A549 (cell line): ENCODE measurements at regions not wholly inside any gene's neighbourhood (a gene's known extent, or its start where the extent isn't known, plus 50 kb on each side); places are given as distances from the start of the nearest gene placed in this dataset.

Experiments
- ATAC-seq, 2 experiments: fragments of 200-7000 bp in 1 of 2; fragments of >200 bp in 1 of 2; cut with Nextera tagmentation in 1 of 2; cut with Tn5 transposase in 1 of 2; 3 replicates each; pipeline versions ENCODE4 v1.8.0 to v1.9.1; 2018 to 2020; ENCODE audit warnings: mild to moderate bottlenecking in 1 of 2, moderate library complexity in 1 of 2
- CTCF ChIA-PET: fragments of 300-600 bp; sonication (Branson Sonifier 250); formaldehyde crosslinking; extraction: SDS; loops from one replicate; lab custom pipeline; 2021; ENCODE audit warnings: antibody characterized with exemption, inconsistent platforms; lab: Yijun Ruan, JAX
- POLR2A ChIA-PET: fragments of 350-600 bp; formaldehyde crosslinking; extraction: SDS; loops from one replicate; lab custom pipeline; 2021; ENCODE audit warnings: antibody characterized with exemption, inconsistent platforms; lab: Yijun Ruan, JAX
- DNase-seq, 2 experiments: peaks; one replicate each; pipeline versions ENCODE4 v3.0.0 to v3.0.0-alpha.2; 2011 to 2016; ENCODE audit warnings: low read depth in 1 of 2, low spot score in 1 of 2
- FAIRE-seq: peaks from 2 replicates; lab custom pipeline; 2011; peaks lifted over from hg19 to GRCh38; lab: Jason Lieb, UNC
- H3K27ac ChIP-seq, 2 experiments: fragments of >200 bp; sonication (Bioruptor Twin); formaldehyde crosslinking; 3 replicates each; pipeline ENCODE4 v1.5.1; 2016 to 2017
- H3K4me1 ChIP-seq: fragments of >200 bp; sonication (Bioruptor Twin); formaldehyde crosslinking; 3 replicates; pipeline ENCODE4 v1.6.1; 2016
- H3K4me2 ChIP-seq: fragments of >200 bp; sonication (Bioruptor Twin); formaldehyde crosslinking; 3 replicates; pipeline ENCODE4 v1.6.1; 2016
- H3K4me3 ChIP-seq: fragments of >200 bp; sonication (Bioruptor Twin); formaldehyde crosslinking; 3 replicates; pipeline ENCODE4 v1.5.1; 2016
- H3K9me3 ChIP-seq: fragments of >200 bp; sonication (Bioruptor Twin); formaldehyde crosslinking; 3 replicates; pipeline ENCODE4 v1.6.1; 2016
- ATOH8 ChIP-seq: fragments of 250-450 bp; sonication (Bioruptor Pico); IDR thresholded peaks from 2 replicates; pipeline ENCODE4 v1.5.0; 2020; ENCODE audit warnings: low read depth, mild to moderate bottlenecking, moderate library complexity
- CBX2 ChIP-seq: fragments of 200-600 bp; sonication (generic); IDR thresholded peaks from 2 replicates; pipeline ENCODE4 v1.6.1; 2016; ENCODE audit warnings: low read depth, mild to moderate bottlenecking, borderline replicate concordance
- CBX8 ChIP-seq: fragments of 200-600 bp; sonication (generic); IDR thresholded peaks from 2 replicates; pipeline ENCODE4 v1.6.1; 2016
- CEBPB ChIP-seq, 2 experiments: fragments of >200 bp in 1 of 2; sonication (Bioruptor Twin) in 1 of 2; formaldehyde crosslinking in 1 of 2; IDR thresholded peaks; 2 replicates each; pipeline ENCODE4 v1.6.1; 2012 to 2016
- CHD4 ChIP-seq: fragments of 200-600 bp; sonication (generic); IDR thresholded peaks from 2 replicates; pipeline ENCODE4 v1.6.1; 2016; ENCODE audit warnings: antibody characterized with exemption, mild to moderate bottlenecking, borderline replicate concordance
- EP300 ChIP-seq, 2 experiments: fragments of >200 bp; sonication (Bioruptor Twin); formaldehyde crosslinking; IDR thresholded peaks; 2 replicates in 1 of 2; 3 replicates in 1 of 2; pipeline ENCODE4 v1.6.1; 2016 to 2017
- ESRRA ChIP-seq: fragments of 150-350 bp; IDR thresholded peaks from 2 replicates; pipeline ENCODE4 v1.6.1; 2014; ENCODE audit warnings: mild to moderate bottlenecking, low read length, borderline replicate concordance
- FOSB ChIP-seq: fragments of 250-450 bp; sonication (Bioruptor Pico); IDR thresholded peaks from 2 replicates; pipeline ENCODE4 v1.5.0; 2020; ENCODE audit warnings: mild to moderate bottlenecking, moderate library complexity
- FOXS1 ChIP-seq: fragments of 250-450 bp; sonication (Bioruptor Pico); IDR thresholded peaks from 2 replicates; pipeline ENCODE4 v1.5.0; 2020; ENCODE audit warnings: mild to moderate bottlenecking, moderate library complexity
- GATA3 ChIP-seq: IDR thresholded peaks from 2 replicates; pipeline ENCODE4 v1.6.1; 2012; ENCODE audit warnings: borderline replicate concordance
- HDAC2 ChIP-seq: fragments of 200-600 bp; sonication (generic); IDR thresholded peaks from 2 replicates; pipeline ENCODE4 v1.6.1; 2016
- HES2 ChIP-seq: fragments of >200 bp; sonication (Bioruptor Twin); formaldehyde crosslinking; IDR thresholded peaks from 2 replicates; pipeline ENCODE4 v1.6.1; 2016
- HOXA7 ChIP-seq: fragments of 250-450 bp; sonication (Bioruptor Pico); IDR thresholded peaks from 2 replicates; pipeline ENCODE4 v1.5.0; 2020; ENCODE audit warnings: mild to moderate bottlenecking, moderate library complexity
- HOXB5 ChIP-seq: fragments of 250-450 bp; sonication (Bioruptor Pico); IDR thresholded peaks from 2 replicates; pipeline ENCODE4 v1.5.0; 2020; ENCODE audit warnings: mild to moderate bottlenecking, moderate library complexity
- JUN ChIP-seq, 2 experiments: fragments of >200 bp; sonication (Bioruptor Twin); formaldehyde crosslinking; IDR thresholded peaks; 2 replicates in 1 of 2; 3 replicates in 1 of 2; pipeline ENCODE4 v1.6.1; 2016 to 2017
- KDM1A ChIP-seq: fragments of 200-600 bp; sonication (generic); IDR thresholded peaks from 2 replicates; pipeline ENCODE4 v1.6.1; 2016; ENCODE audit warnings: low read depth, mild to moderate bottlenecking
- KDM5A ChIP-seq: fragments of 200-600 bp; sonication (generic); IDR thresholded peaks from 2 replicates; pipeline ENCODE4 v1.6.1; 2016; ENCODE audit warnings: antibody characterized with exemption, mild to moderate bottlenecking
- NR3C1 ChIP-seq: fragments of >200 bp; sonication (Bioruptor Twin); formaldehyde crosslinking; IDR thresholded peaks from 3 replicates; pipeline ENCODE4 v1.6.1; 2017
- PBX3 ChIP-seq: IDR thresholded peaks from 2 replicates; pipeline ENCODE4 v1.6.1; 2012
- PHF8 ChIP-seq: fragments of 200-600 bp; sonication (generic); IDR thresholded peaks from 2 replicates; pipeline ENCODE4 v1.6.1; 2016; ENCODE audit warnings: low read depth, mild to moderate bottlenecking, antibody characterized with exemption, moderate library complexity, borderline replicate concordance
- POLR2AphosphoS2 ChIP-seq: conservative IDR thresholded peaks from 2 replicates; pipeline ENCODE4 v1.6.1; 2012; ENCODE audit warnings: low read length, improper control_type of control experiment, inconsistent platforms
- RAD21 ChIP-seq, 2 experiments: fragments of >200 bp in 1 of 2; sonication (Bioruptor Twin) in 1 of 2; formaldehyde crosslinking in 1 of 2; IDR thresholded peaks in 1 of 2; conservative IDR thresholded peaks in 1 of 2; 2 replicates in 1 of 2; 3 replicates in 1 of 2; pipeline ENCODE4 v1.6.1; 2012 to 2018; ENCODE audit warnings: inconsistent platforms in 1 of 2
- RARB ChIP-seq: fragments of 250-450 bp; sonication (Bioruptor Pico); IDR thresholded peaks from 2 replicates; pipeline ENCODE4 v1.8.0; 2021; ENCODE audit warnings: mild to moderate bottlenecking, moderate library complexity
- SMC3 ChIP-seq: fragments of >200 bp; sonication (Bioruptor Twin); formaldehyde crosslinking; IDR thresholded peaks from 3 replicates; pipeline ENCODE4 v1.6.1; 2018; ENCODE audit warnings: inconsistent platforms
- SREBF2 ChIP-seq: fragments of 450-650 bp; IDR thresholded peaks from 2 replicates; pipeline ENCODE4 v1.6.1; 2014; ENCODE audit warnings: mild to moderate bottlenecking, moderate library complexity
- ZFP36 ChIP-seq: fragments of 450-650 bp; IDR thresholded peaks from 2 replicates; pipeline ENCODE4 v1.6.1; 2014; ENCODE audit warnings: borderline replicate concordance; ENCODE audit not compliant: partially characterized antibody
- WGBS: methylation state at CpG from one replicate; pipeline ENCODE4 v1.1.6; 2017; ENCODE audit errors: missing lambda C conversion rate; 5-methylcytosine and 5-hydroxymethylcytosine counted together
- TF ChIP-seq, protein P1 (sequence below): fragments of 450-650 bp; IDR thresholded peaks from 2 replicates; pipeline ENCODE4 v1.6.1; 2014; ENCODE audit warnings: antibody characterized with exemption
- TF ChIP-seq, protein P2 (sequence below): fragments of 200-600 bp; sonication (generic); IDR thresholded peaks from 2 replicates; pipeline ENCODE4 v1.6.1; 2016; ENCODE audit warnings: antibody characterized with exemption, mild to moderate bottlenecking, moderate library complexity

DNA sequence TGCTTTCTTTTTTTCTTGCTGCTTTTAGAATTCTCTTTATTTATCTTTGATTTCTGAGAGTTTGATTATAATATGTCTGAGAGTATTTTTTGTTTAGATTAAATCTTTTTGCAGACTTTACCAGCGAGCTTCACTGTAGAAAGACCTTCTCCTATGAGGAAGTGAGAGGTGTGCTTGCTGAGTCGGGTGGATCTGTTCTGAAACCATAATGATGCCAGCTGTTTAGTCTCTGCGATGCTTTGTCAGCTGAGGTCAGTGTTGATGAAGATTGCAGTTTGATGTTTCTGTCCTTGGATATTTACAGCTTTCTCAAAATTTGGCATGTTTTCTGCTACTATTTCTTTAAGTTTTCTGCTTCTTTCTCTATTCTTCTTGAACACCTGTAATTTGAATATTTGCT, 309.1 kb upstream of the SLITRK6 start:
- Histone ChIP-seq H3K27ac (no peak overlapping the region), H3K4me1 (no peaks in the 10 kb centered on the region), H3K4me3 (no peak overlapping the region), H3K9me3 (no peaks in the 10 kb centered on the region), H3K4me2 (no peak overlapping the region)
- CTCF ChIA-PET = no interaction called here
- TF ChIP-seq HOXB5 (CRISPR knock-in tag) (no peak), PHF8 (no peak), CEBPB (IDR thresholded peaks at IDR 0.05) (no peak), CHD4 (no peak), JUN (IDR thresholded peaks at IDR 0.05) (no peak), HDAC2 (no peak), ZFP36 (no peak), POLR2AphosphoS2 (no peak), PBX3 (no peak), KDM5A (no peak), RARB (CRISPR knock-in tag) (no peak), ESRRA (no peak), SREBF2 (no peak), SMC3 (no peak), HOXA7 (no peak), KDM1A (no peak)
- TF ChIP-seq, protein P1, sequence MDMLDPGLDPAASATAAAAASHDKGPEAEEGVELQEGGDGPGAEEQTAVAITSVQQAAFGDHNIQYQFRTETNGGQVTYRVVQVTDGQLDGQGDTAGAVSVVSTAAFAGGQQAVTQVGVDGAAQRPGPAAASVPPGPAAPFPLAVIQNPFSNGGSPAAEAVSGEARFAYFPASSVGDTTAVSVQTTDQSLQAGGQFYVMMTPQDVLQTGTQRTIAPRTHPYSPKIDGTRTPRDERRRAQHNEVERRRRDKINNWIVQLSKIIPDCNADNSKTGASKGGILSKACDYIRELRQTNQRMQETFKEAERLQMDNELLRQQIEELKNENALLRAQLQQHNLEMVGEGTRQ = no peak
- WGBS = 26% methylated on average over 3 of the region's 3 CpGs
- DNase-seq = no peak
- POLR2A ChIA-PET = no interaction called here
- FAIRE-seq = no peak
- ATAC-seq = no peak

DNA sequence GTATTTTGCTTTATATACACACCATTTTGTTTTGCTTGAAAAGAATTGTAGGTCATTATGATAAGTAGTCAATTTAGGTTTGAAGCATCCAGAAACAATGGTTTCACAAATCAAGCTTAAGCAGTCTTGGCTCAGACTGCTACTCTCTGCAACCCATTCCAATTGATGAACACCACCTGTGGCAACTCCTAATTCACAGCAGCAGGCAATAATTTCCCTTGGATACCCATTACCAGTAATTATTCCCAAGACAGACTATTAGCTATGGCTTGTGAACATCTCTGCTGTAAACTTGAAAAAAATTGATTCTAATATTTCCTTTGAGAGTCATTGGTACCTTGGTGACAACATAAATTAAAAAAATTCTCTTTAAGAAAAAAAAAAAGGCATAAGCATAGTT, 299.3 kb upstream of the SLITRK6 start:
- CTCF ChIA-PET = no interaction called here
- Histone ChIP-seq H3K27ac (no peak overlapping the region), H3K4me1 (no peaks in the 10 kb centered on the region), H3K4me3 (no peak overlapping the region), H3K9me3 (no peaks in the 10 kb centered on the region), H3K4me2 (no peak overlapping the region)
- FAIRE-seq (no peak), DNase-seq (no peak), ATAC-seq (no peak)
- no peak for TF ChIP-seq HES2
- TF ChIP-seq ESRRA = no peak
- no peak for TF ChIP-seq GATA3
- TF ChIP-seq FOSB = no peak
- no peak for TF ChIP-seq CHD4
- TF ChIP-seq RAD21 (conservative IDR thresholded peaks at IDR 0.05 in 1 of 2, IDR thresholded peaks at IDR 0.05 in 1 of 2) = no peak
- no peak for TF ChIP-seq CBX2
- no peak for TF ChIP-seq ATOH8 (CRISPR knock-in tag)
- TF ChIP-seq POLR2AphosphoS2 = no peak
- POLR2A ChIA-PET = no interaction called here

DNA sequence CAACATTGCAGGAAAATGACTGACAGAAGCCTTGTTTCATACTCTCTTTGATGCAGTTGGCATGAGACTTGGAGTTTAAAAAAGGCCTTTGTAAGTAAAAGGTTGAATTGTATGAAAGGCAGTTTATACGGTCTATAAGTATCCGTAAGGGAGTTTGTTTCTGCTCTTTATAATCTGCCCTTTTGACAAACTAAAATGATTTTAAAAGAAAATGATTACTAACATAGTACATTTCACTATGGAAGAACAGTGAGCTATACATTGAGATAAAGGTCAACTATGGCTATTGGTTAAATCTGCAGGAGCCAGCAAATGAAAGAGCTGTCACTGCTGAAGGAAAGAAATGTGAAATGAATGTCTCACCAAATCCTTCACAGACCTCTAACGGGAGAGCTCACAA, 296.1 kb upstream of the SLITRK6 start:
- no peak for ATAC-seq
- ChIA-PET POLR2A (no interaction called here), CTCF (interaction anchor here (0.7 kb wide), 1 partner anchor 1279 kb away, joined by 5 read pairs; no protein-coding TSS in a partner anchor)
- FAIRE-seq = no peak
- Histone ChIP-seq H3K4me1 (no peaks in the 10 kb centered on the region), H3K4me3 (no peak overlapping the region), H3K27ac (no peak overlapping the region), H3K4me2 (no peak overlapping the region), H3K9me3 (no peaks in the 10 kb centered on the region)
- no peak for DNase-seq
- TF ChIP-seq HDAC2 (no peak), FOXS1 (no peak), CBX8 (no peak), NR3C1 (no peak), EP300 (IDR thresholded peaks at IDR 0.05) (no peak)
- TF ChIP-seq, protein P2, sequence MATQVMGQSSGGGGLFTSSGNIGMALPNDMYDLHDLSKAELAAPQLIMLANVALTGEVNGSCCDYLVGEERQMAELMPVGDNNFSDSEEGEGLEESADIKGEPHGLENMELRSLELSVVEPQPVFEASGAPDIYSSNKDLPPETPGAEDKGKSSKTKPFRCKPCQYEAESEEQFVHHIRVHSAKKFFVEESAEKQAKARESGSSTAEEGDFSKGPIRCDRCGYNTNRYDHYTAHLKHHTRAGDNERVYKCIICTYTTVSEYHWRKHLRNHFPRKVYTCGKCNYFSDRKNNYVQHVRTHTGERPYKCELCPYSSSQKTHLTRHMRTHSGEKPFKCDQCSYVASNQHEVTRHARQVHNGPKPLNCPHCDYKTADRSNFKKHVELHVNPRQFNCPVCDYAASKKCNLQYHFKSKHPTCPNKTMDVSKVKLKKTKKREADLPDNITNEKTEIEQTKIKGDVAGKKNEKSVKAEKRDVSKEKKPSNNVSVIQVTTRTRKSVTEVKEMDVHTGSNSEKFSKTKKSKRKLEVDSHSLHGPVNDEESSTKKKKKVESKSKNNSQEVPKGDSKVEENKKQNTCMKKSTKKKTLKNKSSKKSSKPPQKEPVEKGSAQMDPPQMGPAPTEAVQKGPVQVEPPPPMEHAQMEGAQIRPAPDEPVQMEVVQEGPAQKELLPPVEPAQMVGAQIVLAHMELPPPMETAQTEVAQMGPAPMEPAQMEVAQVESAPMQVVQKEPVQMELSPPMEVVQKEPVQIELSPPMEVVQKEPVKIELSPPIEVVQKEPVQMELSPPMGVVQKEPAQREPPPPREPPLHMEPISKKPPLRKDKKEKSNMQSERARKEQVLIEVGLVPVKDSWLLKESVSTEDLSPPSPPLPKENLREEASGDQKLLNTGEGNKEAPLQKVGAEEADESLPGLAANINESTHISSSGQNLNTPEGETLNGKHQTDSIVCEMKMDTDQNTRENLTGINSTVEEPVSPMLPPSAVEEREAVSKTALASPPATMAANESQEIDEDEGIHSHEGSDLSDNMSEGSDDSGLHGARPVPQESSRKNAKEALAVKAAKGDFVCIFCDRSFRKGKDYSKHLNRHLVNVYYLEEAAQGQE = no peak
- 69% methylated on average over 3 of the region's 3 CpGs for WGBS
